ENCODE measurements at regions not wholly inside any gene's neighbourhood (a gene's known extent, or its start where the extent isn't known, plus 50 kb on each side); places are given as distances from the start of the nearest gene placed in this dataset.

GRCh38 chr15:77874063-77874462 is 203.4 kb downstream of the TBC1D2B start:
- TF ChIP-seq EP300 (IDR thresholded peaks at IDR 0.05) (no peak), CTCF (IDR thresholded peaks at IDR 0.05) (no peak)

Data from ovary (tissue), 3 donors.